ENCODE measurements at regions not wholly inside any gene's neighbourhood (a gene's known extent, or its start where the extent isn't known, plus 50 kb on each side); places are given as distances from the start of the nearest gene placed in this dataset.

DNA sequence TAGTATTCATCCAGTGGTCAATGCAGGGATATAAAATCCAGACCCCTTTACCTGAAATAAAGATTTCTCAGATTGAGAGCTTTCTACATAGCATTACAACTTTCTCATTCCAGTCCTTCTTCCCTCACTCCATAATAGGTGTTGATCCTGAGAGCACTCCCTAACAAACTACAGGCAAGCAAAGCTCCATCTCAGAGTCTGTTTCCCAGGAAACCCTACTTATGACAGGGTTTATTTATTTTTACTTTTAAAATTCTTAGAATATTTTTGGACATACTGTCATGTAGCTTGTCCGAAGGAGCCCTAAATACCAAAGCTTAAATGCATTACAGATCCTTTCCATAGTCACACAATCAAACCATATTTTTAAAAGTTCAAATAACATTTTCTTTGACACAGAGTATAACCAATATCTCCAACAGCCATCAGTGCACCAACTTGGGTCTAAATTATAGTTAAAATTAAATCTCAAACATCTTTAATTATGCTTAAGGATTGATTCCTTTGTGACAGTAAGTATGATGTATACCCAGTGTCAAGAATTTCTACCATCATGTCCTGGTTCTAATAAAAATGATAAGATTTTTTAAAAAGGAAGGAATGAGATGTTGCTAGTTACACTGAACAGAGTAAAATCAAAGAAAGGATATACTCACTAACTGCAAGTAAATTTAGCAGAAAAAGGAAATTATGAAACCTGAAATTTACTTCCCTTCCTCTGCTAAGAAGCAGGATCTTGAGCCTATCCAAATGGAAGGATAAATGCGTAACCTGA lies 580.4 kb upstream of the ADGRL3 start:
- TF ChIP-seq, protein P1, sequence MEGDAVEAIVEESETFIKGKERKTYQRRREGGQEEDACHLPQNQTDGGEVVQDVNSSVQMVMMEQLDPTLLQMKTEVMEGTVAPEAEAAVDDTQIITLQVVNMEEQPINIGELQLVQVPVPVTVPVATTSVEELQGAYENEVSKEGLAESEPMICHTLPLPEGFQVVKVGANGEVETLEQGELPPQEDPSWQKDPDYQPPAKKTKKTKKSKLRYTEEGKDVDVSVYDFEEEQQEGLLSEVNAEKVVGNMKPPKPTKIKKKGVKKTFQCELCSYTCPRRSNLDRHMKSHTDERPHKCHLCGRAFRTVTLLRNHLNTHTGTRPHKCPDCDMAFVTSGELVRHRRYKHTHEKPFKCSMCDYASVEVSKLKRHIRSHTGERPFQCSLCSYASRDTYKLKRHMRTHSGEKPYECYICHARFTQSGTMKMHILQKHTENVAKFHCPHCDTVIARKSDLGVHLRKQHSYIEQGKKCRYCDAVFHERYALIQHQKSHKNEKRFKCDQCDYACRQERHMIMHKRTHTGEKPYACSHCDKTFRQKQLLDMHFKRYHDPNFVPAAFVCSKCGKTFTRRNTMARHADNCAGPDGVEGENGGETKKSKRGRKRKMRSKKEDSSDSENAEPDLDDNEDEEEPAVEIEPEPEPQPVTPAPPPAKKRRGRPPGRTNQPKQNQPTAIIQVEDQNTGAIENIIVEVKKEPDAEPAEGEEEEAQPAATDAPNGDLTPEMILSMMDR (IDR thresholded peaks at IDR 0.05; ENCODE audit: insufficient read depth, missing control alignments): no peak
- no peak for DNase-seq (ENCODE audit: insufficient read length, low spot score)
- FAIRE-seq: no peak

DNA sequence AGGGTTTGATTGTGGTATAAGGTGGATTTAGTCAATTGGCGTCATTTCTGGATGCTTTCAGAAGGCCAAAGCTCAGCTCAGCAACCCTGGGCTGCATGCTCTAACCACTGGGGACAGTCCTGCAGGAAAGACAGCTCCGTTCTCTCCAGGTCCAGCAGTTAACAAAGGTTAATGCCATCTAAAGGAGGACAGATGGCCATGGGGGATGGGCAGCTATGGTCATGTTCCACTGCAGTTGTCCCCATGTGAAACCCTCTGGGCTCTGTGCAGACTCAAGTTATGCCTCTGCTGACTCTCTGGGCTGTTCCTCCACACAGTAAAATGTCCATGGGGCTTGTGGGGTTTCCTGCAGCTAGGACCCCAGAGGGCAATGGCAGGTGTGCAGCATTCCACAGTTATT lies 562.1 kb upstream of the ADGRL3 start:
- TF ChIP-seq, protein P1 (IDR thresholded peaks at IDR 0.05; ENCODE audit: insufficient read depth, missing control alignments): no peak
- FAIRE-seq (no peak), DNase-seq (ENCODE audit: insufficient read length, low spot score) (no peak)

DNA sequence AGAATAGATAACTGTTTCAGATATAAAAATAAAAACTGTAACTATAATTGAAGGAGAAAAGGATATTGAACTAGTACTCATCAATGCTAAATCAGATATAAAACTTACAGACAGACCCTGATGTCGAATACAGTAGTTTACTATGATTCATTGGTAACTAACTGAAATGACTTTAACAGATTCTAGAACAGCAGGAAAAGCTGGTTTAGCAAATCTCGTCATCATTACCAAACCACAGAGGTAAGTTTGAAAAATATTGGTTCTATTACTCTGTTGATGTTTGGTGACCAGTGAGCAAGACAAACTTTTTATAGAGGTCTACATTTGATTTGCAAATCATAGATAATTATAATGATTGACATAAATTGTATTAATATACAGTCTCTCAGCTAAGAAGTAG lies 551.4 kb upstream of the ADGRL3 start:
- FAIRE-seq (no peak), DNase-seq (ENCODE audit: insufficient read length, low spot score) (no peak)
- TF ChIP-seq, protein P1 (IDR thresholded peaks at IDR 0.05; ENCODE audit: insufficient read depth, missing control alignments): no peak

DNA sequence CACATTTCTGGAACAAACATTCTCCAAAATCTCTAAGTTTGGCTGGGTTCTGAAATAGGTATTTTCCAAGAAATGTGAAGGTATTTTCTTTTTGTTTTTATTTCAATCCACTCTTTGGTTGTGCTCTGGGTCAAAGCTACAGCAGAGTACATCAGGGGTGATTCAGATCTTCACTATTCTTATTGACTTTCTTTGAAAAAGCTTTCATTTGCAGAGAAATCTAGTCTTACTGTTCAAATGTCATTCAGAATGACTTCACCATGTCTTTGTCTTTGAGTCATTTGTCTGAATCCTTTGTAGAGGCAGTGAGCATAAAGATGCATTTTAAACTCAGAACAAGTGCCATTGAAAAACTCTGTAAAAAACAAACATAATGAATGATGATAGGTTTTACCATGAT lies 547.2 kb upstream of the ADGRL3 start:
- TF ChIP-seq, protein P1 (IDR thresholded peaks at IDR 0.05; ENCODE audit: insufficient read depth, missing control alignments): no peak
- DNase-seq (ENCODE audit: insufficient read length, low spot score): no peak
- no peak for FAIRE-seq

DNA sequence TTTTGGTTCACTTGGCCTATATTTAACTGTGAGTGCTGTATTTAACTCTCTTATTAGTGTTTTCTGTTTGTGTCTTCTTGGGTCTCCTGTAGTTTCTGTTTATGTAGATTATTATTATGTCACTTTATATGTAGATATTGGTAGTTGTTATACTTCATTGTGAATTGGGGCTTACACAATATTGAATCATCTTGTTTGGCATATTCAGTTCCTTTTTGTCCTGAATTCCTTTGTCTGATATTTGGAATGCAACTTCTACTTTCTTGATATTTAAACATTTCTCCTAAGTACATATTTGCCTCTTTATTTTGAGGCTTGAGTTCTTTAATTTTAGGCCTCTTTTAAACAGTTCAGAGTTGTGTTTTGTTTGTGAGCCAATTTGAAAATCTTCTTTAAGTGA lies 544.8 kb upstream of the ADGRL3 start:
- DNase-seq (ENCODE audit: insufficient read length, low spot score): no peak
- no peak for FAIRE-seq
- TF ChIP-seq, protein P1 (IDR thresholded peaks at IDR 0.05; ENCODE audit: insufficient read depth, missing control alignments): no peak

DNA sequence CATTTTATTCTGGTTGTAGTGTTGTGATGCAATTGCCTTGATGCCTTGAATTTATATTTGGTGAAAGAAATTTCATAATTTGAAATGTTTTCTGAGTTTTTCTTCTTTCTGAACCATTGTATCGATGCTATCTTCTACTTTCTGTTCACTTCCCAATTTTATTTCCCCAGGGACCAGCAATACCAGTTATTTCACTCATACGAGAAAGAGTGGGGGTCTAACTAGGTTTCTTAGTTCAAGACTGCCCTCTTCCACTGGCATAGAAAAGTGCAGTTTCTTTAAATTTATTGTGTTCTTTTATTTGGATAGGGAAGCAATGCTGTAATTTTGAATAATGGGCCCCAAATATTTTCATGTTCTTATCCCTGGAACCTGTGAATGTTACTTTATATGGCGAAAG lies 544.0 kb upstream of the ADGRL3 start:
- TF ChIP-seq, protein P1 (IDR thresholded peaks at IDR 0.05; ENCODE audit: insufficient read depth, missing control alignments): no peak
- no peak for DNase-seq (ENCODE audit: insufficient read length, low spot score)
- no peak for FAIRE-seq

DNA sequence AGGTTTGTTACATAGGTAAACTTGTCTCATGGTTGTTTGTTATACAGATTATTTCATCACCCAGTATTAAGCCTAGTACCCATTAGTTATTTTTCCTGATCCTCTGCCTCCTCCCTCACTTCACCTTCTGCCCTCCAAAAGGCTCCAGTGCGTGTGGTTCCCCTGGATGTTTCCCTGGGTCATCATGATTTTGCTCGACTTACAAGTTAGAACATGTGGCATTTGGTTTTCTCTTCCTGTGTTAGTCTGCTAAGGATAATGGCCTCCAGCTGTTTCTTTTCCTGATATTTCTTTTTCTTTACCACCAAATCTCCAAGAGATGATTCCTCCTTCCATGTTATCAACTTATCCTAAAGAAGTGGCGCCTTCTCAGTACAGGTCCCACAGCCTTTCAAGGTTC lies 543.1 kb upstream of the ADGRL3 start:
- TF ChIP-seq, protein P1 (IDR thresholded peaks at IDR 0.05; ENCODE audit: insufficient read depth, missing control alignments): no peak
- FAIRE-seq (no peak), DNase-seq (ENCODE audit: insufficient read length, low spot score) (no peak)
